ENCODE measurements at regions not wholly inside any gene's neighbourhood (a gene's known extent, or its start where the extent isn't known, plus 50 kb on each side); places are given as distances from the start of the nearest gene placed in this dataset.

DNA sequence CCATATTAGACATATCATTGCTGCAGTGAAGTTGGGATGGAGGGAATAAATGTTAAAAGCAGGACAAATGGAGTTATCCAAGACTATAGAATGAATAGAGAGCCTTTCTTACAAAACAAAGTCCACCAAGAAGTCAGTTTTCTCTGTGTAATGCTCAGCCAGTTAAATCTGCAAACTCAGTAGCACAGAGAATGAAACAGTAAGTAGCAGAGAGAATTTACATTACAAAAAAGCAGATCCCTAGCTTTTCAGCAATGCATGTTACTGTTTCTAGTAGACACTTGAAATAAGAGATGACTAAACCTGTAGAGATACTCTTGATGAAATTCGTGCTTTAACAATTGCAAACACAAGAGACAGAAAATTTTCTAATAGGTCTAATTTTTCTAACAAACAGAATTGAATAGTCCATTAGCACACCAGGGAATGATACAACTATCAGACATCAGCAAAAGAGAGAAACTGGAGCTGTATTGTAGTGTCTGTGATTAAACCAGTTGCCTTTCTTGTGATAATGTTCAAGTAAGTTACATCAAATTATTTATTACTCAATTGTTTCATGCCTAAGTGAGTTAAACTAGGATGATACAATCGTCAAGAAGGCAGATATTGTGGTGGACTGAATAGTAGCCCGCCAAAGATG lies 322.2 kb upstream of the DDX18 start:
- CTCF ChIA-PET, result no interaction called here

DNA sequence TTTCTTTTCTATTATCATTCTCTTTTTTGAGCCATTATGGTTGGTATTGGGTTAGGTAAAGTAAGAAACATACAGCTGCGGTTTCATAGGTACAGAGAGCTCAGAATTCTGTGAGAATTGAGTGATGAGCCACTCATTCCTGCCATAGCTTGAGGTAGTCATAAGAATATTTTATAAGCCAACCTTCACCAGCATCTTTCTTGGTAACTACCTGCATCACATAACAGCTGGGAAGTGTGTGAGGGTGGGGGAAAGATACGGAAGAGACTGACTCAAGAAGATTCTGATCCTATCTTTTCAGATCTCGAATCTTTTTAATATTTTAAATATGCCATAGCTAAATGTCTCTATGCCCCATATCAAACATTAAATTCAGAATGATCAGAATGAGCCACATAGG lies 313.8 kb upstream of the DDX18 start:
- ChIA-PET POLR2A (no interaction called here), CTCF (no interaction called here)

More for the DNA sequence above, 322.2 kb upstream of the DDX18 start:
- POLR2A ChIA-PET, result no interaction called here

DNA sequence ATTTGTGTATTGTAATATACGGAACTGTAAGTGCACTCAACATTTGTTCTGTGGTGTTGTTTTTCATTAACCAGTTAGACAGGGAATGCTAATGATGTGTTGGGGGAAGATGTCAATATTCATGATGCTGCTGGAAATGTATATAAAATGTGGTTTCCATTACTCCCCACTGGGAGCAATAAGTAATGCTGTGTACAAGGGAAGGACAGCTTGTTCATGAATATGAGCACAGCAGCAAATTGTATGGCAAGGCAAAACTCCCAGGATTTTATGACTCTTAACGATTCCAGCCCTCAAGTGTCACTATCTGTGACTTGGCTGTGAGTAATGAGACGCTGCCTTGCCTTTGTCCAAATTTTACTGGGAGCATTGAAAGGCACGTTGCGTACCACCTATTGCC lies 312.4 kb upstream of the DDX18 start:
- ChIA-PET POLR2A (no interaction called here), CTCF (no interaction called here)

DNA sequence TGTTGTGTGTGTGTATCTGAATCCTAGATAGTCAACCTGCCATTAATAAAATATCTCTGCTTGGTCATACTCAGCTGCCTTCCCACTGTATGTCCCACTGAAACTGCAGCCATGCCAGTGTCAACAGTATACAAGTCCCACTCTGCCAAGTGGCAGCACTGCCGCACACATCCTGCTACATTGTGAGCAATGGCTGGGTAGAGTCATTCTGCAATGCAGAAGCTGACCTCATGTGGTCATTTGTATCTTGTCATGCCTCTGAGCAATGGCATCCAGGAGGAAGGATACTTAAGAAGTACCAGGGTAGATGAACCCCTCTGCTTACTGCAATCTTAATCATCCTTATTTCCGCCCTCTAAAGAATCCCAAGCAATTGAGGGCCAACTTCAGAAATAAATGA lies 302.2 kb upstream of the DDX18 start:
- POLR2A ChIA-PET, result no interaction called here
- CTCF ChIA-PET, result no interaction called here

DNA sequence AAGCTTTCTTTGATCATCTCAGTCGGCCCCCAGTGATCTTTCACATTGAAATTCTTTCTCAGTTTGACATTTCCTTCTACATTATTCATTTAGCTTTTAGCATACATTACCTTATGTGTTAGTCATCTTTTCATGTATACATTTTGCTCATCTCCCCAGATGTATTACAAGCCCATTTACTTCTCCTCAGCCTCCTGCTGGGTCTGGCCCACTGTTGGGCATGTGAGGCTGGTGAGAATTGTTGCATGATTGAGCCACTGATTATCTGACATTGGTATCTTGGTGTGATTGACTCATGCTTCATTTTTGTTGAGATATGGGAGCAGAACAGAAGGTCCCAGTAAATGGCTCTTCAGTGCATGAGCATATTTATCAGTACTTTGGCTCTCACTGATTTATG lies 300.1 kb upstream of the DDX18 start:
- CTCF ChIA-PET, result no interaction called here
- POLR2A ChIA-PET, result no interaction called here

DNA sequence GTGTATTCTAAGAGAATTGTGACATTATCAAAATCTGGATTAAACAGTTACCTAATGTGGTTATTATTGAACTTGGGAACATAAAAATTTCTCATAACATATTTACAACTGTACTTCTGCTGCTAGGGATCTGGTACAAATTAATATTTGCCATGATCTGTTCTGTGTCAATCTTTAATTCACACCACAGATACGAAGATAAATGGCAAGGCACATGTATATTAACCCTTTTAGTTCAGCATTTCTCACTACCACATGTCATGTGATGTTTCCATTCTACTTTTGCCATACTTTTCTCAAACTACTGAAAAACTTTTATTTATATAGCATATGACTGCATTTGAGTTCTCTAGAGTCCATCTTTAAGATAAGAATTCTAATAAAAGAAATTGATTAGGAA lies 295.3 kb upstream of the DDX18 start:
- ChIA-PET CTCF (no interaction called here), POLR2A (no interaction called here)

DNA sequence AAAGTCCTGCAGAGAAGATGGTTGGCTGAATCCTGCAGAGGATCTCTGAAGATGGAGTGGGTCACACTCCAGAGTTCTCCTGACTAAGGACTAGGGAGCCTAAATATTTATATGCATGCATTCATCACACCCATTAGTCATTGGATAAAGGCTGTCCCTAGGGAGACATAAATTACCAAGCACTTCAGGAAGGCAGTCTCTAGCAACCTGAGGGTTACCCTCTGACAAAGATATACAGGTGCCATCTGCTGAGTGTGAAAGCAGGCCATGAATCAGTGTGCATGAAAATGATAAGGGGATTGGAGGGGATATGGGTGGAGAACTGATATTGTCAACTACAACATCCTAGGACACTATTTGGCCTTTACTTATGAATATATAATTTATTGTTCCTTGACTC lies 294.8 kb upstream of the DDX18 start:
- CTCF ChIA-PET, result no interaction called here
- POLR2A ChIA-PET, result no interaction called here

DNA sequence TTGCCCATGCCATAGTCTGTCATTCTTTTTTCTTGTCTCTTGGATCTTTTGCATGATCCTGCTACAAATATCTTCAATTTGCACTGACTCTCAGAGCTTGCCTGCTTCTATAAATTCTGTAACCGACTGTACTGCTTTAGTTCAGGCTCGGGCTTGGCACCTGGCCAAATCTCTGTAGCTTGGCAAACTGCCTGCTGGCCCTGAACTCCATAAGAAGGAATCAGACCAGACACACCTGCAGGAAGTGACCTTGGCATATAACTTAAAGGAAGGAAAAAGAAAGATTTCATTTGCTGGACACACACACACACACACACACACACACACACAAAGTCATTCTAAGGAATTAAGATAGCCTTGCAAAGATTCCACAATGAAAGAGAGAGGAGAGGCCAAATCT lies 291.2 kb upstream of the DDX18 start:
- ChIA-PET CTCF (no interaction called here), POLR2A (no interaction called here)

DNA sequence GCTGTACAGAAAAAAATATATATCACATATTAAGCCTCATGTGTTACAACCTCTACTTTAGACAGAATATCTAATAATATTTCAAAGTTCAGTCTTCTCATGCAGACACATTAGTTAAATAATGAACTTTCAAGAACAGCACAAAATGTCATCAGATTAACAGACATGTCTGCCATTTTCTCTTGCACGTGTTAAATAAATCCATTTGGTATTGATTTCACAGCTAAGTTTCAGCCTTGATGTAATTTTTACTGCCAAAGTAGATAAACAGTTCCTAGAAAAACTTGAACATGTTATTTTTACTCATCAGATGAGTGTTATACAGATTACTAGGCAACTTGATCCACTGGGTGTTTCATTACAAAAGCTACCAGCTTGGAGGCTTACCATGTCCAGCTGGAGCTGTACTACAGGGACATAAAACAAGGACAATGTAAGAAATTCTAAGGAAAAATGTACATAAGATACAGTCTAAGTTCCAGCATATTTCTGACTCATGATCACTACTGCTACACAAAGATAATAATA lies 290.7 kb upstream of the DDX18 start:
- POLR2A ChIA-PET, result no interaction called here

DNA sequence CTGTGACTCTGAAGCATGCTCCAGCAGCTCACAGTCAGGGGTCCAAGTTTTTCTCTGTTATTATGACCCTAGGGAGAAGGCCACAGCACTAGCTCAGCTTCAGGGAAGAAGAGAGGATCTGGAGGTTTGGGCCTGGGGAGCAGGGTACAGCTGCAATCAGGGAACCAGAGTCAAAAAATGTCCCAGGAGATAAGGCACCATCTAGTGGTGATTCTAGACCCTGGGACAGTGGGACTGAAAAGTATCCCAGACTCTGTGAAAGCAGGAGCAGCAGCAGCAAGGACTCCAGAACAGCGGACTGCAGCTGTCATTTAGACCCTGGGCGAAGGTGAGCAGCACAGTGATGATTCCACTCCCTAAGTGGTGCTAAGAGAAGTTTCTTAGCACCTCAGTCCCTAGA lies 278.4 kb upstream of the DDX18 start:
- POLR2A ChIA-PET, result no interaction called here
- CTCF ChIA-PET, result no interaction called here

More for the DNA sequence above, 290.7 kb upstream of the DDX18 start:
- CTCF ChIA-PET, result no interaction called here

DNA sequence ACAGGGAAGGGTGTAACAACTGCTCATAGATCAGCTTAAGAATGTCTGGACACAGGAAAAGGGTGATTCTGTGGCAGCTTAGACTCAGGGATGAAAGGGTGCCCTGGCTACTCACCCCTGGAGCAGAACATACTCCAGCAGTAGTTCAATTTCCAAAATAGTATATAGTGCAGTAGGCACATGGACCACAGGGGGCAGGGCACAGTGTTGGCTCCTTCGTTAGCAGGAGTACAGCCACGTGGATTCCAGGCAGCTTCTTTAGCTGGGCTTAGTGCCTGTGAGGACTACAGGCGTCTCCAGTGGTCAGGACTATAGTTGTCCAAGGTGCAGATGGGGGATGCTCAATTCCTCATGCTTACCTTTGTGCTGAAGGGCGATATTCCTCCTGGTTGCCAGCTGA lies 277.5 kb upstream of the DDX18 start:
- POLR2A ChIA-PET, result no interaction called here

DNA sequence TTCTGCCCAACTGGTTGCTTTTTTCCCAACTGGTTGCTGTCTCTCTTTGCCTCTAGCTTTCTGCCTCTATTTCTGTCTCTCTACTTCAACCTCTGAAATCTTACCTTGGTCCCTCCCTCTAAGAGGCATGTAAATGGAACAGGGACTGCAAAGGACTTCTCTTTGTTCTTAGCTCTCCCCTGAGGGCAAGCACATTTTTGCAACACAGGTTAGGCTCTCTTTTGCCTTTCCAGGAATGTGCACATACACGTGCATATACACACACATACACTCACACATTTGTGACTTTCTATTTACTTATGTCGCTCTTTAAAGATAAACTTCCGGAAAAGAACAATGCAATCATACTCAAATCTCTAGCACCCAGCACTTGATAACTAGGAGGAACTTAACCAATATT lies 262.6 kb upstream of the DDX18 start:
- CTCF ChIA-PET, result no interaction called here
- POLR2A ChIA-PET, result no interaction called here

More for the DNA sequence above, 277.5 kb upstream of the DDX18 start:
- CTCF ChIA-PET, result no interaction called here

DNA sequence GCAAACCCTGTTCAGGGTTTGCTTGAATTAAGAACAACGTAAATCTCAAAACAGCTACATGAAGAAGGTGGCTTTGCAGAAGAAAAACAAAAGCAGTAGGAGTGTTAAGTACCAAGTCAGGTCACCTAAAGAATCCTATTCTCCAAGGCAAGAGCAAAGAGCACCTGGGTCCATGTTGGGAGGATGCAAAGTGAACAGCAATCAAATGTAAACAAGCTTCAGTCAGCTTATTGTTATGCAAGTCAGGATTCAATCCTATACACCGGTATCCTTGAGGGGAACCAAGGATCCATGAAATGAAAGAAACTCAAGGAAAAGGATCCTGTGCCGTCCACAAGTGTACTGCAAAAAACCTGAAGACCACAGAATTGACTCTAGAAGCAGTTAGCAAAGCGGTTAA lies 261.0 kb upstream of the DDX18 start:
- ChIA-PET CTCF (interaction anchor here (0.6 kb wide), 1 partner anchor 396 kb away, joined by 3 read pairs; no protein-coding TSS in a partner anchor), POLR2A (no interaction called here)

DNA sequence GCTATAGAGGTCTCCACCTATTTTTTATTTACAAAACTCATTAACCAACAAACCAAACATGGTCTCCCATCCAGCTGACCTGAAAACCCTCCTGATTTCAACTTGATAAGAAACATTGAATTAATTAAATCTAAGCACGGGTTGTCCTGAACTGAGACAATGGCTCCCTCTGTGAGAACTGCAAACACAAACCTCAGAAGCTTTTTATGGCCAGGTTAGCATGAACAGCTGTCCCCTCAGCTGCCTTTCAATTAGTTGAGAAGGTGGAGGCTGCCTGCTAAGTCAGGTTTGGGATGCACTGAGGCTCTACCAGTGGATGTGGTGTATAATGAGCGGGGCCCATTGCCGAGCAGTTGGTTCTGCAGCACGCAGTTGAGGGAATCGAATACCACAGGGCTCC lies 258.5 kb upstream of the DDX18 start:
- ChIA-PET CTCF (no interaction called here), POLR2A (no interaction called here)

DNA sequence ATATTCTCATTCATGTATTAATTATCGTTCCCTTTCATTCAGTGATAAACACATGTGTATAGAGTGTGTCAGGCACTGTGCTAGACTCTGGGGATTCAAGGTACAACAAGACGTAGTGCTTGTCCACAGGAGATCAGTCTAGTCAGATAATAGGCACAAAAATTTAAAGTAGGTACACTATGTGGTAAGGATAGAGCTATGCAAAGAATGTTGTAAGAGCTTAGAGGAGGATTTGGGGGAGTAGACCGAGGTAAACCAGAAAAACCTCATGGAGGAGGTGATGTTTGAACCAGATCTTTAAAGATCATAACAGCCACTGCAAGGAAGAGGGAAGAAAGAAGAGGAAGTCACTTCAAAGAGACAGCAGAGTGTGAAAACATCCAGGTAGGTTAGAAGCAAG lies 256.9 kb upstream of the DDX18 start:
- CTCF ChIA-PET, result no interaction called here

DNA sequence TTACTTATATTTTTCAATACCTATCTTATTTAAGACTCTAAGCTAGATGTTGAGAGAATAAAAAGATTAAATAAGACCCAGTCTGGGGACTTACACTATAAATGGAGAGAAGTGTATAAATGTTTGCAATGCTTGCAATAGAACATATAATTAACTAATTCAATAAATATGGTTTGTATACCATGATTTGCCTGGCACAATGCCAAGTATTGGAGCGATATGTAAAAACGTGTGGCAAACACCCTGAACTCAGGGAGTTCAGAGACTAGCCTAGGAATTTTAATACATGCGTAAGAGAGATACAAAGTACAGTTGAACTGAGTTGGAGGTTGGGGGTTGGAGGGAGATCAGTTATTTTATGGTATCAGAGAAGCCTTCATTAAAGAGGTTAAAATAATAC lies 251.8 kb upstream of the DDX18 start:
- ChIA-PET POLR2A (no interaction called here), CTCF (no interaction called here)

More for the DNA sequence above, 256.9 kb upstream of the DDX18 start:
- POLR2A ChIA-PET, result no interaction called here

DNA sequence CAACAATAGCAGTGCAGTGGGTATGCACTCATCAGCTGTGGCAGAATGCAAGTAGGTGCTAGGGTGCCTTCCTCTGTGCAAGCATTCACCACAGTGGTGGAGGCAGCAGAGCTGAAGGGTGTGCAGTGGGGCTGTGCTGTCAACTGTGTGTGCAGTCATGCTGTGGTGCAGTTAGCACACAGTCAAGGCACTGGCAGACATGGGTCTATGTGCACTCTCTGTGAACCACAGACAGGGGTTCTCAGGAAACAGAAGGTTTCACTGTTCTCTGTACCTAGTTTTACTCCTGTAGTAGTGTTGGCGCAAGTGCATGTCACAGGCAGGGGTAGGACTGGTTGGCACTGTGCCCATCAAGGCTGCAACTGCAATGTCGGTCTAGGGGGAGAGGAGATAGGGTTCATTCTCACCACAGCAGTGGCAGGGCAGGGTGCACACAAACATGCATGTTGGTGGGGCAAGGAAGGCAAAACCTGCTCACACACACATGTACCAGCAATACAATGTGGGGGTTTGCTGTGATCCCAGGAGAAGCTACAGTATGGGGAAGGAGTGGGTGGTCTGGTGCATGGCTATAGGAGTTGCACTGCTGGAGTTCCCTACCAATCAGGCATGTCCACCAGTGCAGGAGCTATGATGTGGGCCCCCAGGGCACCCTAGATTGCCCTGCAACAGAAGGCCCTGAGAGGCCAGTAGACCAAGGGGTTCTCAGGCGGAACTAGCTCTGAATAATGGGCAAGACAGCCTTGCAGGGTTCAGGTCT lies 242.7 kb upstream of the DDX18 start:
- ChIA-PET CTCF (no interaction called here), POLR2A (no interaction called here)

DNA sequence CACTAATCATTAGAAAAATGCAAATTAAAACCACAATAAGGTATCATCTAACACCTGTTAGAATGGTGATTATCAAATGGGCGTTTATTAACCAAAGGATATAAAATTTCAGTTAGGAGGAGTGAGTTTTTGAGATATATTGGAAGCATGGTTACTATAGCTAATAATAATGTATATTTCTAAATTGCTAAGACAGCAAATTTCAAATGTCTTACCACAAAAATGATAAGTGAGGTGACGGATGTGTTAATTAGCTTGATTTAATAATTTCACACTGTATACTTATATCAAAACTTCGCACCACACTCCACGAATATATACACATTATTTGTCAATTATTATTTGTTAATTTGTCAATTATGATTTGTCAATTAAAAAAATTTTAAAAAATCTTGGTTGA lies 227.2 kb upstream of the DDX18 start:
- CTCF ChIA-PET, result no interaction called here
- POLR2A ChIA-PET, result no interaction called here

DNA sequence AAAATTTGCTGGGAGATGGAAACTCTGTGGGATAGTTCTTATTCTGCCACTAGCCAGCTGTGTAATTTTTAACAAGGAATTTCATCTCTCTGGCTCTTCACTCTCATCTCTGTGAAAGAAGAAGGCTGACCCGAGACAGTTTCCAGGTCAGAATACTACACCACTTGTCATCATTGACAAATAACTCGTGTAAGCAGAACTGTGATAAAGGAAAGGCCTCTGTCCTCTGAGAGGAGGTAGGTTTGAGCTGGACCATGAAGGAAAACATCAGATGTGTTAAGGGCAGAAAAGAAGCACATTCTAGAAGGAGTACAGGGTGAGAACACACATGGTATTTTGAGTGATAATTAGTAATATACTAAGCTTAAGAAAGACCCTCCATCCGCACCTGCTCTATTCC lies 211.4 kb upstream of the DDX18 start:
- POLR2A ChIA-PET, result no interaction called here
- CTCF ChIA-PET, result no interaction called here

DNA sequence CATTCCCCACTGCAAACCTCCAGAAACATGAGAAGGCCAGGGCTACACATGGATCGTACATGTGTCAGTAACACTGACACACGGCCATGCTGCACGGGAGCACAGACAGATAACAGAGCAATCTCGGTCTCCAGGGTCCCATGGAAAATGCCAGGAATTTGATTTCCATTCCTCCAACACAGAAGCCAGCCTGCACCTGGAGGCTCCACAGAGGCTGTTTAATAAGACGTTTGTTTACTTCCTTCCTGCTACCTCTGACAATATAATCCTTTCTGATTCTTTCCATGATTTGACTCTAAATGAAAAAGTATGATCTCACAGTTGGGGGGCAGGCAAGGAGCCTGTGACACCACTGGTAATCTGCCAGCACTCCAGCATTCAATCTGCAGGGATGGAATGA lies 210.9 kb upstream of the DDX18 start:
- ChIA-PET POLR2A (no interaction called here), CTCF (no interaction called here)

DNA sequence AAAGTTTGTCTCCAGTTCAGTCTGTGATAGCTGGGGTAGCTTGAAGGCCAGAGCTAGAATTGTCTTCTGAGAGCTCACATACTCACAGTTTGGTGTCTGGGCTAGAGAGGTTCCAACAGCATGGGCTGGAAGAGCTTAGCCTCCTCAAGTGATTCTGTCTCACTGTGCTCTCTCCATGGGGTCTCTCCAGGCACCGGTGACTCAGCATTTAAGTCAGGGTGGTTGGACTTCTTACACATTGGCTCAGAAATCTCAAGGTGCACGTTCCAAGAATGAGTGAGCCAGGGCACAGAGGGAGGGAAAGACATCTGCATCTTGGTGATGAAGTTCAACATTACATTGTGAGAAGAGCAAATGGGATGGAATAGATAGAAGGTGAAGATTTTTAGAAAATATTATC lies 207.3 kb upstream of the DDX18 start:
- CTCF ChIA-PET, result no interaction called here

DNA sequence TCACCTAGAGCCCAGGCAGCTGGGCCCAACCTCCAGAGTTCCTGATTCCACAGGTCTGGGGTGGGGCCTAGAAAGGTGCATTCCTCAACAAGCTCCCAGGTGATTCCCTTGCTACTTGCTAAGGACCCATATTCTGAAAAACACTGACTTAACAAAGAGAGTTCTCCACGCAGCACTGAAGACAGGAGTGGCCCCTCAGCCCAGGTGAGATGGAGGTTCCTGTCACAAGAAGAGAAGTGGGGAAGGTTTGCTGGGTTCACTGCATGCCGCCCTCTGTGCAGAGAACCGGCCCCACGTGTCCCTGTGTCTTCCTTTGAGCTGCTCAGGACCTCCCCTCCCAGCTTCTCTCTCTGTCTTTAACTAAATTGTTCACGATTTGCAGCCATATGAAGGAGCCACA lies 201.4 kb upstream of the DDX18 start:
- ChIA-PET POLR2A (no interaction called here), CTCF (no interaction called here)

More for the DNA sequence above, 207.3 kb upstream of the DDX18 start:
- POLR2A ChIA-PET, result no interaction called here
